Heart left ventricle (tissue), 16 donors: ENCODE measurements at regions not wholly inside any gene's neighbourhood (a gene's known extent, or its start where the extent isn't known, plus 50 kb on each side); places are given as distances from the start of the nearest gene placed in this dataset.
"Not testable (repeated sequence)": the region's sequence is repeated elsewhere in the genome, so short reads cannot be mapped to it uniquely, and the experiment has no call there.

ENCODE experiments used
- ATAC-seq, 4 donors: fragments of 200-7000 bp; cut with Tn5 transposase; one replicate each; pipeline ENCODE4 v1.9.1; 2020 to 2022; ENCODE audit warnings: moderate library complexity in 4 of 4, mild to moderate bottlenecking in 3 of 4, moderate number of reproducible peaks in 1 of 4
- DNase-seq, 5 donors: peaks; one replicate each; pipeline ENCODE4 v3.0.0-alpha.2; 2020
- H3K27ac ChIP-seq, 12 donors: fragments of 200-600 bp; sonication (generic) in 4 of 12; one replicate each; pipeline versions ENCODE4 v1.5.0 to v1.8.0; 2016 to 2022; ENCODE audit warnings: mild to moderate bottlenecking in 2 of 12
- H3K27me3 ChIP-seq, 9 donors: fragments of 200-600 bp; sonication (generic) in 2 of 9; one replicate each; pipeline versions ENCODE4 v1.5.1 to v1.8.0; 2016 to 2022; ENCODE audit warnings: mild to moderate bottlenecking in 3 of 9
- H3K36me3 ChIP-seq, 9 donors: fragments of 200-600 bp; sonication (generic) in 2 of 9; one replicate each; pipeline versions ENCODE4 v1.5.0 to v1.8.0; 2018 to 2022; ENCODE audit warnings: mild to moderate bottlenecking in 2 of 9
- H3K4me1 ChIP-seq, 12 donors: fragments of 200-600 bp; sonication (generic) in 4 of 12; one replicate each; pipeline versions ENCODE4 v1.5.0 to v1.8.0; 2016 to 2022; ENCODE audit warnings: mild to moderate bottlenecking in 3 of 12
- H3K4me3 ChIP-seq, 12 donors: fragments of 200-600 bp; sonication (generic) in 4 of 12; one replicate each; pipeline versions ENCODE4 v1.5.0 to v1.8.0; 2017 to 2022; ENCODE audit warnings: mild to moderate bottlenecking in 9 of 12, moderate library complexity in 4 of 12
- H3K9me3 ChIP-seq, 12 donors: fragments of 200-600 bp; sonication (generic) in 4 of 12; one replicate each; pipeline versions ENCODE4 v1.5.0 to v1.8.0; 2016 to 2022; ENCODE audit warnings: mild to moderate bottlenecking in 1 of 12
- POLR2A ChIP-seq, 2 donors: fragments of 450-650 bp; IDR thresholded peaks; one replicate each; pipeline ENCODE4 v1.6.1; 2017; ENCODE audit warnings: antibody characterized with exemption in 2 of 2, mild to moderate bottlenecking in 2 of 2, moderate library complexity in 2 of 2
- WGBS, 4 donors: extraction: QIAGEN DNeasy Blood & Tissue Kit in 2 of 4; methylation state at CpG; one replicate each; pipeline versions ENCODE4 v1.1.5 to v1.1.7; 2013 to 2018; 5-methylcytosine and 5-hydroxymethylcytosine counted together
- intact Hi-C, 10 donors: fragments of 100-400 bp; cut with DNase I; formaldehyde crosslinking; loops; one replicate each; pipeline versions ENCODE4 v1.11.1 to v1.14.2; 2022
- TF ChIP-seq, protein P1 (sequence below), 12 donors: fragments of 200-600 bp; sonication (generic) in 4 of 12; IDR thresholded peaks; one replicate each; pipeline versions ENCODE4 v1.5.0 to v1.8.0; 2018 to 2022; ENCODE audit warnings: antibody characterized with exemption in 12 of 12, mild to moderate bottlenecking in 5 of 12
- donor health status: ischemic (EF 13 %, LVEDD 7.1; RV severe dilation, severe dysfunction).
- donor health status: healthy with polysubstance abuse.
- donor health status: DM: no; HTN: yes; CAD: no.
- donor health status: DM: no; HTN: no; CAD: no.
- donor health status: ischemic (EF 25% LVEDD 6.9; RV normal size, moderate dysfunction).
- donor health status: ischemic (EF 25% LVEDD 5.7; RV mildly dilated, moderate dysfunction).
- donor health status: healthy.
- donor health status: DM: yes; HTN: yes; CAD: no.
- donor health status: ischemic (EF 35%, LVEDD 5.7; RV mildly dilated, moderate dysfunction).
- donor health status: nonischemic (EF 11% LVEDD 7.7; RV severe dilation, severe dysfunction).
- donor health status: DM: yes; HTN: yes; CAD: no.
- donor health status: PGD.
- donor health status: ischemic (EF 29% LVEDD 5.4; RV normal size, mild dysfunction).
- donor health status: nonischemic (EF 23%, LVEDD 6.1; RV moderate dilation, normal function).

DNA sequence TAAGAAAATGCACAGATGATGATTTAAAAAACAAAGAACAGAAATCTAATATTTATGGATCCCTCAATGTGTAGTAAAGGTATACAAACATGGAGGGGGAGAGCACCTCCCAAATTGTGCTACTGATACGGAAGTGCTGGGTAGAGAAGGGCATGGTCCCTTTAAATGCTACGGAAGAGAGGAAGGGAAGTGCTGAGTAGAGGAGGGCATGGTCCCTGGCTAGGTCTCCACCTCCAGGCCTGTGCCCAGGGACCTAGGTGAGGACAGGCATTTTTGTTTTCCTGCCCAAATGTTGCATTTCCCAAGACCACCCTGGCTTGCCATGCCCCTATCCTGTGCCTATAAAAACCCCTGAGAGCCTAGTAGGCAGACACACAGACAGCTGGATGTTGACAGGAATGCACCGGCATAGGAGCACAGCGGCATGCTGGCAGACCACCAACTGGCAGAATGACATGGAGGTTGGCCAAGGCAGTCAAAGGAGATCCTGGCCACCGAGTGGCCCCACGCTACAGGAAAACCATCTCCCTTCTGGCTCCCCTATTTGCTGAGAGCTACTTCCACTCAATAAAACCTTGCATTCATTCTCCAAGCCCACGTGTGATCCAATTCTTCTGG lies 62.1 kb upstream of the SPDL1 start:
- WGBS, 4 donors = 15 to 27% (median 17%) methylated on average over 7 of the region's 7 CpGs
- Histone ChIP-seq H3K36me3 (no peaks in the 10 kb centered on the region), H3K4me3 (peak overlapping the region in 6 of 12 donors; percentile 17 to 37 (median 23)), H3K4me1 (peaks cover 0 to 6% (median 0%) of the 10 kb centered on the region in 12 donors), H3K27ac (no peak overlapping the region), H3K9me3 (peaks cover 0 to 13% (median 3%) of the 10 kb centered on the region in 12 donors), H3K27me3 (no peaks in the 10 kb centered on the region)
- DNase-seq = peak; percentile 46 to 74 (median 71)
- TF ChIP-seq, protein P1, sequence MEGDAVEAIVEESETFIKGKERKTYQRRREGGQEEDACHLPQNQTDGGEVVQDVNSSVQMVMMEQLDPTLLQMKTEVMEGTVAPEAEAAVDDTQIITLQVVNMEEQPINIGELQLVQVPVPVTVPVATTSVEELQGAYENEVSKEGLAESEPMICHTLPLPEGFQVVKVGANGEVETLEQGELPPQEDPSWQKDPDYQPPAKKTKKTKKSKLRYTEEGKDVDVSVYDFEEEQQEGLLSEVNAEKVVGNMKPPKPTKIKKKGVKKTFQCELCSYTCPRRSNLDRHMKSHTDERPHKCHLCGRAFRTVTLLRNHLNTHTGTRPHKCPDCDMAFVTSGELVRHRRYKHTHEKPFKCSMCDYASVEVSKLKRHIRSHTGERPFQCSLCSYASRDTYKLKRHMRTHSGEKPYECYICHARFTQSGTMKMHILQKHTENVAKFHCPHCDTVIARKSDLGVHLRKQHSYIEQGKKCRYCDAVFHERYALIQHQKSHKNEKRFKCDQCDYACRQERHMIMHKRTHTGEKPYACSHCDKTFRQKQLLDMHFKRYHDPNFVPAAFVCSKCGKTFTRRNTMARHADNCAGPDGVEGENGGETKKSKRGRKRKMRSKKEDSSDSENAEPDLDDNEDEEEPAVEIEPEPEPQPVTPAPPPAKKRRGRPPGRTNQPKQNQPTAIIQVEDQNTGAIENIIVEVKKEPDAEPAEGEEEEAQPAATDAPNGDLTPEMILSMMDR (IDR thresholded peaks at IDR 0.05) = no peak
- TF ChIP-seq POLR2A (IDR thresholded peaks at IDR 0.05) = no peak
- ATAC-seq = peak; percentile 86 to 94 (median 90)
- intact Hi-C loops = no loop called here

DNA sequence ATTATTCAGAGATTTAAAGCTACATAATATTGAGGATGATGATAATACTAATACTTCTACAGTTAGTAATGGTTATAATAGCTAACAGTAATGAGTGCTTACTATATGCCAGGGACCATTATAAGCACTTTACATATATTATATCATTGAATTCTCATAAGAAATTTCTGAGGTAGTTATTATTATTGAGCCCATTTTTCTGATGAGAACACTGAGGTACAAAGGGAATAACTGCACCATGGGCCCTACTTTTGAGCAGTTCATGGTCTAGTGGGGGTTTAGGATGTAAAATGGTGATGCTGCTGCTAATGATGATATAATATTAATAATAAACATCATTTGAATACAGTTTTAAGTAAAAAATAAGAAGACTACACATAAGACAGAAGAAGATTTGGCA lies 64.2 kb upstream of the SPDL1 start:
- H3K9me3 ChIP-seq = peaks cover 0 to 13% (median 3%) of the 10 kb centered on the region in 12 donors
- peaks cover 0 to 6% (median 0%) of the 10 kb centered on the region in 12 donors for H3K4me1 ChIP-seq
- no peak for ATAC-seq
- TF ChIP-seq POLR2A (IDR thresholded peaks at IDR 0.05) = no peak
- TF ChIP-seq, protein P1 (IDR thresholded peaks at IDR 0.05) = no peak
- H3K4me3 ChIP-seq = no peak overlapping the region
- H3K27ac ChIP-seq = no peak overlapping the region
- intact Hi-C loops = no loop called here
- no peak for DNase-seq
- H3K27me3 ChIP-seq = no peaks in the 10 kb centered on the region
- no peaks in the 10 kb centered on the region for H3K36me3 ChIP-seq

DNA sequence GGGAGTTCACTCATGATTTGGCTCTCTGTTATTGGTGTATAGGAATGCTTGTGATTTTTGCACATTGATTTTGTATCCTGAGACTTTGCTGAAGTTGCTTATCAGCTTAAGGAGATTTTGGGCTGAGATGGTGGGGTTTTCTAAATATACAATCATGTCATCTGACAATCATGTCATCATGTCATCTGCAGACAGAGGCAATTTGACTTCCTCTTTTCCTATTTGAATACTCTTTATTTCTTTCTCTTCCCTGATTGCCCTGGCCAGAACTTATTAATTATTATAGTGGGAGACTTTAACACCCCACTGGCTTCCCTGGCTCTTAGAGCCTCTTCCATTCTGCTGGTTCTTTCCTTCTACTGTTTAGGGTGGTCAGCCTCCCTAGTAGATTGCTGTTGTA lies 64.8 kb upstream of the SPDL1 start:
- H3K4me1 ChIP-seq, DNase-seq, H3K27ac ChIP-seq, H3K4me3 ChIP-seq, ATAC-seq, intact Hi-C loops, H3K36me3 ChIP-seq, H3K27me3 ChIP-seq: not testable (repeated sequence)
- peaks cover 0 to 13% (median 3%) of the 10 kb centered on the region in 12 donors for H3K9me3 ChIP-seq

DNA sequence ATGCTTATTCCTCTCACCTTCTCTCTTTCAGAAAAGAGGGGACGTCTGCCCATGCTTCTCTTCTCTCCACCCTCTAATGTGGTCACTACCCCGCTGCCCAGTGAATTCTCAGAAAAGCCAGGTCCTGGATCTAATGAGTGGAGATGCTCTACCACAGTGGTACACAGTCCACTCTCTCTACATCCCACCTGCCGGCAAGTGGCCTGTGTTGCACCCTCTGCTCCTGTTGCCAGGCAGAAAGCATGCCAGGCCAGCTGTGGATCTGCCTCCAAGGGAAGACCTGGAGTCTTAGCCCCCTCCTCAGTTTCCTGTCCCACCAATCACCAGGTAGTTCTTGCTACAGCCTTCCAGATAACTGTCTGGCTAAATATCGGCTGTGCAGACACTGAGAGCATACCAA lies 71.2 kb upstream of the SPDL1 start:
- Histone ChIP-seq H3K4me3 (no peak overlapping the region), H3K9me3 (peaks cover 0 to 4% (median 0%) of the 10 kb centered on the region in 12 donors), H3K36me3 (no peaks in the 10 kb centered on the region), H3K27me3 (no peaks in the 10 kb centered on the region), H3K4me1 (no peaks in the 10 kb centered on the region), H3K27ac (no peak overlapping the region)
- intact Hi-C loops = no loop called here
- TF ChIP-seq, protein P1 (IDR thresholded peaks at IDR 0.05) = no peak
- no peak for TF ChIP-seq POLR2A (IDR thresholded peaks at IDR 0.05)
- DNase-seq (no peak), ATAC-seq (no peak)
- 73 to 87% (median 84%) methylated on average over 4 of the region's 4 CpGs for WGBS, 4 donors

DNA sequence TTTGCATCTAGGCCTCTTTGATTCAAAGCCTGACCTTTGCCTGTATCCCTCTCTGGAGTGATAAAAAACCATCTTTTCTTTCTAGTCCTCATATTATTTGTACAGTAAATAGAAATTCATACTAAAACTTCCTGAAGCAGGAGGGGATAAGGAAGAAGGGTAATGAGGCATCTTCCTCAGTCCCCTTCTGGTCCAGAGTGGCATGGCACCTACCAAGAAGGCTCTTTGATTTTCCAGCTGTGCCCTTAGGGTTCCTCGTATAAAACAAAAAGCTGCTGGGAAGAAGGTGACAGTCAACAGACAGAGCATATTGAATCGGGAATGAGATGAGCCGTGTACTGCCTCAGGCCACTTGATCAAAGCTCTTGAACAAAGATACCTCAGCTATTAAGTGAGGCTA lies 71.9 kb upstream of the SPDL1 start:
- TF ChIP-seq POLR2A (IDR thresholded peaks at IDR 0.05) = no peak
- TF ChIP-seq, protein P1 (IDR thresholded peaks at IDR 0.05) = no peak

More for the DNA sequence above, 71.9 kb upstream of the SPDL1 start:
- Histone ChIP-seq H3K4me1 (no peaks in the 10 kb centered on the region), H3K36me3 (no peaks in the 10 kb centered on the region), H3K27me3 (no peaks in the 10 kb centered on the region), H3K9me3 (no peaks in the 10 kb centered on the region), H3K27ac (no peak overlapping the region), H3K4me3 (no peak overlapping the region)
- DNase-seq (no peak), ATAC-seq (no peak)
- intact Hi-C loops = no loop called here
- WGBS, 4 donors = 46 to 67% (median 55%) methylated on average over 3 of the region's 3 CpGs
